ENCODE measurements at regions not wholly inside any gene's neighbourhood (a gene's known extent, or its start where the extent isn't known, plus 50 kb on each side); places are given as distances from the start of the nearest gene placed in this dataset.

DNA sequence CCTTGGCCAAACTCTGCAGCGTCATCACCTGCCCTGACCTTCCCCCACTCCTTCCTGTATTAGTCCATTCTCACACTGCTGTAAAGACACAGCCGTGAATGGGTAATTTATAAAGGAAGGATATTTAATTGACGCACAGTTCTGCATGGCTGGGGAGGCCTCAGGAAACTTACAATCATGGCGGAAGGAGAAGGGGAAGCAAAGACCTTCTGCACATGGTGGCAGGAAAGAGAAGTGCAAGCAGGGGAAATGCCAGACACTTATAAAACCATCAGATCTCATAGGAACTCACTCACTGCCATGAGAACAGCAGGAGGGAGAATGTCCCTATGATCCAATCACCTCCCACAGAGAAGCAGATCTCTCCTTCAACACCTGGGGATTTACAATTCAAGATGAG lies 408.5 kb downstream of the PTPRU start:
- no peak for TF ChIP-seq TARDBP (CRISPR knock-in tag; IDR thresholded peaks at IDR 0.05)
- TF ChIP-seq MLLT10 (CRISPR knock-in tag; IDR thresholded peaks at IDR 0.05): no peak
- TF ChIP-seq, protein P1, sequence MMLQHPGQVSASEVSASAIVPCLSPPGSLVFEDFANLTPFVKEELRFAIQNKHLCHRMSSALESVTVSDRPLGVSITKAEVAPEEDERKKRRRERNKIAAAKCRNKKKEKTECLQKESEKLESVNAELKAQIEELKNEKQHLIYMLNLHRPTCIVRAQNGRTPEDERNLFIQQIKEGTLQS (CRISPR knock-in tag; IDR thresholded peaks at IDR 0.05): no peak
- TF ChIP-seq RBFOX2 (IDR thresholded peaks at IDR 0.05; ENCODE audit: low read depth, low read length): no peak
- no peak for TF ChIP-seq MED13 (CRISPR knock-in tag; IDR thresholded peaks at IDR 0.05)
- TF ChIP-seq NFATC3 (CRISPR knock-in tag; IDR thresholded peaks at IDR 0.05): no peak
- no peak for TF ChIP-seq HMGXB3 (CRISPR knock-in tag; IDR thresholded peaks at IDR 0.05; ENCODE audit: borderline replicate concordance)
- TF ChIP-seq KDM2A (CRISPR knock-in tag; IDR thresholded peaks at IDR 0.05; ENCODE audit: borderline replicate concordance, low read depth): no peak
- TF ChIP-seq, protein P2, sequence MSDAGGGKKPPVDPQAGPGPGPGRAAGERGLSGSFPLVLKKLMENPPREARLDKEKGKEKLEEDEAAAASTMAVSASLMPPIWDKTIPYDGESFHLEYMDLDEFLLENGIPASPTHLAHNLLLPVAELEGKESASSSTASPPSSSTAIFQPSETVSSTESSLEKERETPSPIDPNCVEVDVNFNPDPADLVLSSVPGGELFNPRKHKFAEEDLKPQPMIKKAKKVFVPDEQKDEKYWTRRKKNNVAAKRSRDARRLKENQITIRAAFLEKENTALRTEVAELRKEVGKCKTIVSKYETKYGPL (CRISPR knock-in tag; IDR thresholded peaks at IDR 0.05): no peak
- WGBS (ENCODE audit: low lambda C conversion rate): 34% methylated on average over 4 of the region's 4 CpGs
- no peak for ATAC-seq
- intact Hi-C loops (cut with micrococcal nuclease; ENCODE audit: unreplicated experiment) (no loop called here), in situ Hi-C loops (cut with HindIII; ENCODE audit: extremely low pct_ligation_motif_present, low pct_unique_long_range_greater_than_20kb) (no loop called here)
- H3K79me2 ChIP-seq (ENCODE audit: insufficient read depth, low read length): no peaks in the 10 kb centered on the region
- H2AFZ ChIP-seq (ENCODE audit: low read length): no peak overlapping the region
- no peak for DNase-seq (ENCODE audit: low spot score)
- H3K4me3 ChIP-seq (replicated peaks in 1 of 3; ENCODE audit: insufficient read depth in 1 of 3, low read depth in 2 of 3, low read length in 3 of 3): no peak overlapping the region
- no peaks in the 10 kb centered on the region for H4K20me1 ChIP-seq (ENCODE audit: insufficient read depth, low read length)
- no peaks in the 10 kb centered on the region for H3K9me3 ChIP-seq (ENCODE audit: low read length)
- ChIA-PET POLR2A (no interaction called here), CTCF (ENCODE audit: low intra/inter-chr PET ratio, low total read pairs) (no interaction called here)
- peaks cover 0 to 10% of the 10 kb centered on the region in 2 experiments; a peak in 1 of 5 replicates for H3K27me3 ChIP-seq (ENCODE audit: control insufficient read depth in 1 of 2, insufficient read depth in 2 of 2, low read length in 2 of 2)
- H3K36me3 ChIP-seq (replicated peaks in 1 of 2; ENCODE audit: control insufficient read depth in 1 of 2, insufficient read depth in 2 of 2, low read length in 2 of 2): no peaks in the 10 kb centered on the region
- H3K4me2 ChIP-seq (ENCODE audit: low read depth, low read length): no peak overlapping the region
- H3K27ac ChIP-seq (ENCODE audit: extremely low read length, insufficient read depth, low read length): no peak overlapping the region
- no TSS peak for BruUV-seq (replicated peaks)
- FAIRE-seq: no peak
- no peak overlapping the region for H3K9ac ChIP-seq (ENCODE audit: insufficient read depth, low read depth, low read length)
- H3K4me1 ChIP-seq (ENCODE audit: insufficient read depth, low read length): no peaks in the 10 kb centered on the region
